GM19043 (cell line): ENCODE measurements at regions not wholly inside any gene's neighbourhood (a gene's known extent, or its start where the extent isn't known, plus 50 kb on each side); places are given as distances from the start of the nearest gene placed in this dataset.
"Not testable (repeated sequence)": the region's sequence is repeated elsewhere in the genome, so short reads cannot be mapped to it uniquely, and the experiment has no call there.

Source experiments
- ATAC-seq: cut with Tn5 transposase; IDR thresholded peaks from one replicate; pipeline ENCODE4 v1.9.1; 2021; ENCODE audit warnings: low read depth; ENCODE audit not compliant: unreplicated experiment

DNA sequence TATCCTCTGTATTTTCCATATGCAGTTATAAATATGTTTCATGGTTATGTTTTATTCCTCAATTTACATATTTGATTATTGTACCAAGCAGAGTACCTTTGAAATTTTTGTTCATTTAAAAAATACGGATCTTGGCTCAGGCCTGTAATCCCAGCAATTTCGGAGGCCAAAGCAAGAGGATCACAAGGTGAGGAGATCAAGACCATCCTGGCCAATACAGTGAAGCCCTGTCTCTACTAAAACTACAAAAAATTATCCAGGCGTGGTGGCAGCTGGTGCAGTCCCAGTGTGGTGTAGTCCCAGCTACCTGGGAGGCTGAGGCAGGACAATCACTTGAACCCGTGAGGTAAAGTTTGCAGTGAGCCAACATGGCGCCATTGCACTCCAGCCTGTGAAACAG is 251.2 kb upstream of the TPTE start:
- ATAC-seq = not testable (repeated sequence)

GRCh38 chr21:10271666-10272207 is 249.6 kb upstream of the TPTE start:
- ATAC-seq = peak; percentile 19

GRCh38 chr21:10272216-10272615 is 249.2 kb upstream of the TPTE start:
- peak; percentile 67 for ATAC-seq

- no peak for ATAC-seq
Observed at GRCh38 chr21:10273196-10273595, 248.2 kb upstream of the TPTE start.

DNA sequence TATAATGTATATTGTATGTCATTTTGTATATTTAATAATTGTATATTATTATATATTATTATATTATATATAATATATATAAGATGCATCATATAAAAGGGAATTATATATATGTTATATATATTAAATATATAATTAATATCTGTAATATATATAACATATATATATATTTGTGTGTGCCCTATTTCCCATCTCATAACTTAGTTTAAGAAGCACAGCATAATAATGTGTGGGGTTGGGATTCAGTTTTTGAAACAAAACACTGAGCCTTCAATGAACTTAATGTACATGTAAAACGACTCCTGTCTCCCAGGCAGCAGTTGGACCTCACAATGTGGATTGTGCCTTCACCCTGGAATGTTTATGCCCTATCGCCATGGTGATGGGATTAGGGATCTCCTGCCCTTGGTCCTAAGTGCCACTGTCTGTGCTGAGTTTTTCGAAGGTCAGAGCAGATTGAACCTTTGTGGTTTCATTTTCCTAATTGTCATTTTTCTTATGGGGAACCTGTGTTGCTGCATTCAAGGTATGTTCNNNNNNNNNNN is 247.5 kb upstream of the TPTE start:
- ATAC-seq = not testable (repeated sequence)
